Suprapubic skin (tissue), 4 donors: ENCODE measurements at regions not wholly inside any gene's neighbourhood (a gene's known extent, or its start where the extent isn't known, plus 50 kb on each side); places are given as distances from the start of the nearest gene placed in this dataset.

Experiments
- CTCF ChIP-seq, 2 donors: fragments of 200-600 bp in 1 of 2; fragments of 450-650 bp in 1 of 2; sonication (generic) in 1 of 2; IDR thresholded peaks; one replicate each; pipeline ENCODE4 v1.5.1; 2016 to 2019; ENCODE audit warnings: antibody characterized with exemption in 2 of 2, mild to moderate bottlenecking in 1 of 2, moderate library complexity in 1 of 2
- EP300 ChIP-seq: sonication (generic); formaldehyde crosslinking; IDR thresholded peaks from one replicate; pipeline ENCODE4 v1.6.1; 2017; ENCODE audit warnings: antibody characterized with exemption
- POLR2A ChIP-seq, 2 donors: fragments of 450-650 bp; IDR thresholded peaks; one replicate each; pipeline ENCODE4 v1.6.1; 2017; ENCODE audit warnings: antibody characterized with exemption in 2 of 2, mild to moderate bottlenecking in 2 of 2, moderate library complexity in 2 of 2
- POLR2AphosphoS5 ChIP-seq, 3 donors: sonication (generic); formaldehyde crosslinking; IDR thresholded peaks; one replicate each; pipeline ENCODE4 v1.6.1; 2017; ENCODE audit warnings: antibody characterized with exemption in 3 of 3

- TF ChIP-seq EP300: no peak
- peak; percentile 34 to 61 for TF ChIP-seq CTCF (IDR thresholded peaks at IDR 0.05)
- no peak for TF ChIP-seq POLR2A (IDR thresholded peaks at IDR 0.05)
- no peak for TF ChIP-seq POLR2AphosphoS5 (IDR thresholded peaks at IDR 0.05)
These were observed 299.4 kb downstream of the SNX13 start for GRCh38 chr7:17640730-17641377.
